ENCODE measurements at regions not wholly inside any gene's neighbourhood (a gene's known extent, or its start where the extent isn't known, plus 50 kb on each side); places are given as distances from the start of the nearest gene placed in this dataset.

- TF ChIP-seq CTCF (IDR thresholded peaks at IDR 0.05 in 4 of 5, conservative IDR thresholded peaks at IDR 0.05 in 1 of 5) (no peak), POLR2A (IDR thresholded peaks at IDR 0.05) (no peak)
Measured at GRCh38 chr3:28039829-28040228, 201.6 kb upstream of the CMC1 start.

All from gastrocnemius medialis (tissue), 4 donors.